ENCODE measurements at regions not wholly inside any gene's neighbourhood (a gene's known extent, or its start where the extent isn't known, plus 50 kb on each side); places are given as distances from the start of the nearest gene placed in this dataset.
A peak's percentile ranks its signal among the peaks of the same experiment; 100 is the strongest.

GRCh38 chr1:101428562-101428961 lies 191.7 kb downstream of the S1PR1 start:
- H3K27ac ChIP-seq, result no peak overlapping the region
- no peak for TF ChIP-seq CTCF (conservative IDR thresholded peaks at IDR 0.05)

GRCh38 chr1:101431956-101432510 lies 195.2 kb downstream of the S1PR1 start:
- no peak for TF ChIP-seq CTCF (conservative IDR thresholded peaks at IDR 0.05)

GRCh38 chr1:101435831-101436511 lies 199.2 kb downstream of the S1PR1 start:
- H3K27ac ChIP-seq, result no peak overlapping the region
- TF ChIP-seq CTCF (conservative IDR thresholded peaks at IDR 0.05), result no peak

More at GRCh38 chr1:101431956-101432510, 195.2 kb downstream of the S1PR1 start:
- H3K27ac ChIP-seq, result no peak overlapping the region

- no peak for TF ChIP-seq CTCF (conservative IDR thresholded peaks at IDR 0.05)
- no peak overlapping the region for H3K27ac ChIP-seq
Measured at GRCh38 chr1:101437800-101438199, 201.0 kb downstream of the S1PR1 start.

- TF ChIP-seq CTCF (conservative IDR thresholded peaks at IDR 0.05), result peak; percentile 42
- H3K27ac ChIP-seq, result no peak overlapping the region
Measured at GRCh38 chr1:101438359-101438758, 201.5 kb downstream of the S1PR1 start.

GRCh38 chr1:101440485-101440884 lies 203.7 kb downstream of the S1PR1 start:
- TF ChIP-seq CTCF (conservative IDR thresholded peaks at IDR 0.05), result no peak
- H3K27ac ChIP-seq, result no peak overlapping the region

- no peak overlapping the region for H3K27ac ChIP-seq
Measured at GRCh38 chr1:101444381-101444780, 207.6 kb downstream of the S1PR1 start.

More at GRCh38 chr1:101444381-101444780, 207.6 kb downstream of the S1PR1 start:
- TF ChIP-seq CTCF (conservative IDR thresholded peaks at IDR 0.05), result no peak

Data from VCaP (cell line).